Upper lobe of right lung (tissue), 1 donor: ENCODE measurements at regions not wholly inside any gene's neighbourhood (a gene's known extent, or its start where the extent isn't known, plus 50 kb on each side); places are given as distances from the start of the nearest gene placed in this dataset.

Source experiments
- ATAC-seq: fragments of 200-7000 bp; cut with Tn5 transposase; one replicate; pipeline ENCODE4 v1.9.1; 2020; ENCODE audit warnings: mild to moderate bottlenecking, moderate library complexity
- DNase-seq: peaks from one replicate; pipeline ENCODE4 v3.0.0-alpha.2; 2020
- H3K27ac ChIP-seq: fragments of 200-600 bp; one replicate; pipeline ENCODE4 v1.8.0; 2022
- H3K27me3 ChIP-seq: fragments of 200-600 bp; one replicate; pipeline ENCODE4 v1.8.0; 2022; ENCODE audit warnings: mild to moderate bottlenecking
- H3K36me3 ChIP-seq: fragments of 200-600 bp; one replicate; pipeline ENCODE4 v1.8.0; 2022
- H3K4me1 ChIP-seq: fragments of 200-600 bp; one replicate; pipeline ENCODE4 v1.8.0; 2022
- H3K4me3 ChIP-seq: fragments of 200-600 bp; one replicate; pipeline ENCODE4 v1.8.0; 2022; ENCODE audit warnings: mild to moderate bottlenecking
- H3K9me3 ChIP-seq: fragments of 200-600 bp; one replicate; pipeline ENCODE4 v1.8.0; 2022
- intact Hi-C: fragments of 100-400 bp; cut with DNase I; formaldehyde crosslinking; loops from one replicate; pipeline ENCODE4 v1.11.0; 2022
- TF ChIP-seq, protein P1 (sequence below): fragments of 200-600 bp; IDR thresholded peaks from one replicate; pipeline ENCODE4 v1.8.0; 2022; ENCODE audit warnings: antibody characterized with exemption
- donor health status: DM: no; HTN: yes; CAD: no; lungs with severe emphysema.

- H3K9me3 ChIP-seq = no peaks in the 10 kb centered on the region
- intact Hi-C loops = no loop called here
- H3K36me3 ChIP-seq = no peaks in the 10 kb centered on the region
- H3K4me3 ChIP-seq = no peak overlapping the region
- H3K4me1 ChIP-seq = no peaks in the 10 kb centered on the region
- ATAC-seq (no peak), DNase-seq (no peak)
- no peak overlapping the region for H3K27ac ChIP-seq
- no peaks in the 10 kb centered on the region for H3K27me3 ChIP-seq
- TF ChIP-seq, protein P1, sequence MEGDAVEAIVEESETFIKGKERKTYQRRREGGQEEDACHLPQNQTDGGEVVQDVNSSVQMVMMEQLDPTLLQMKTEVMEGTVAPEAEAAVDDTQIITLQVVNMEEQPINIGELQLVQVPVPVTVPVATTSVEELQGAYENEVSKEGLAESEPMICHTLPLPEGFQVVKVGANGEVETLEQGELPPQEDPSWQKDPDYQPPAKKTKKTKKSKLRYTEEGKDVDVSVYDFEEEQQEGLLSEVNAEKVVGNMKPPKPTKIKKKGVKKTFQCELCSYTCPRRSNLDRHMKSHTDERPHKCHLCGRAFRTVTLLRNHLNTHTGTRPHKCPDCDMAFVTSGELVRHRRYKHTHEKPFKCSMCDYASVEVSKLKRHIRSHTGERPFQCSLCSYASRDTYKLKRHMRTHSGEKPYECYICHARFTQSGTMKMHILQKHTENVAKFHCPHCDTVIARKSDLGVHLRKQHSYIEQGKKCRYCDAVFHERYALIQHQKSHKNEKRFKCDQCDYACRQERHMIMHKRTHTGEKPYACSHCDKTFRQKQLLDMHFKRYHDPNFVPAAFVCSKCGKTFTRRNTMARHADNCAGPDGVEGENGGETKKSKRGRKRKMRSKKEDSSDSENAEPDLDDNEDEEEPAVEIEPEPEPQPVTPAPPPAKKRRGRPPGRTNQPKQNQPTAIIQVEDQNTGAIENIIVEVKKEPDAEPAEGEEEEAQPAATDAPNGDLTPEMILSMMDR = no peak
Observed at GRCh38 chr4:162356181-162356580, 192.4 kb upstream of the FSTL5 start.

GRCh38 chr4:162352580-162353107, 188.8 kb upstream of the FSTL5 start:
- Histone ChIP-seq H3K36me3 (no peaks in the 10 kb centered on the region), H3K27me3 (no peaks in the 10 kb centered on the region), H3K9me3 (no peaks in the 10 kb centered on the region), H3K27ac (no peak overlapping the region), H3K4me3 (no peak overlapping the region), H3K4me1 (no peaks in the 10 kb centered on the region)
- DNase-seq (no peak), ATAC-seq (no peak)
- TF ChIP-seq, protein P1 = no peak
- intact Hi-C loops = no loop called here

DNA sequence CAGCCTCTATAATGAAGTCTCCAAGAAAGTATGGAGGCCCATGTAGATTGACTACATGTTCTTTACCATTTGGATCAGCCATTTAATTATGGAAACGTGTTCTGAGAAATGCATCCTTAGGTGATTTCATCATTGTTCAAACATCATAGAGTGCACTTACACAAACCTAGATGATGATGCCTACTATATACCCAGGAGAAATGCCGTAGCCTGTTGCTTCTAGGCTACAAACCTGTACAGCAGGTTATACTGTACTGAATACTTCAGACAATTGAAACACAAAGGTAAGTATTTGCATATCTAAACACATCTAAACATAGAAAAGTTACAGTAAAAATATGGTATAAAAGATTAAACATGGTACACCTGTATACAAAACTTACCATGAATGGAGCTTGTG, 186.5 kb upstream of the FSTL5 start:
- Histone ChIP-seq H3K27me3 (no peaks in the 10 kb centered on the region), H3K36me3 (no peaks in the 10 kb centered on the region), H3K9me3 (no peaks in the 10 kb centered on the region), H3K27ac (no peak overlapping the region), H3K4me3 (no peak overlapping the region), H3K4me1 (no peaks in the 10 kb centered on the region)
- ATAC-seq = no peak
- no peak for DNase-seq
- TF ChIP-seq, protein P1 = no peak
- intact Hi-C loops = no loop called here

- TF ChIP-seq, protein P1 = no peak
- Histone ChIP-seq H3K4me1 (no peaks in the 10 kb centered on the region), H3K27ac (no peak overlapping the region), H3K36me3 (no peaks in the 10 kb centered on the region), H3K9me3 (no peaks in the 10 kb centered on the region), H3K27me3 (no peaks in the 10 kb centered on the region), H3K4me3 (no peak overlapping the region)
- no peak for ATAC-seq
- intact Hi-C loops = no loop called here
- no peak for DNase-seq
Observed at GRCh38 chr4:162349395-162349794, 185.6 kb upstream of the FSTL5 start.

DNA sequence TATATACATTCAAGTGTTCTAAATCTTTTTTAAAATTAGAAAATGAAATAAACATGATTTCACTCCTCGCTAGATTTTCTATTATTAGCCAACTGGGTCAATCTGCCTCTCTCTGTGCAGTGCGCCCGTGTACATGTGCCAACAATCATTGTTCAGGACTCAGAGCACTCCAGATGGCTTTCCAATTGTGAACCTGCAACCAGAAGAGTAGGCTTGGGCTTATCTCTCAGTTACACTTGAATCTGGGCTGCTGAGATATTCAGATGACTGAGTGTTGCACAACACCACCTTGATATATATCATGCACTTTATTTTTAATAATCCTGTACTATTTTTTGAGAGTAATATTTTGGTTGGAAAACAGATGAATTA, 184.0 kb upstream of the FSTL5 start:
- Histone ChIP-seq H3K4me3 (no peak overlapping the region), H3K9me3 (no peaks in the 10 kb centered on the region), H3K27ac (no peak overlapping the region), H3K27me3 (no peaks in the 10 kb centered on the region), H3K36me3 (no peaks in the 10 kb centered on the region), H3K4me1 (no peaks in the 10 kb centered on the region)
- DNase-seq (no peak), ATAC-seq (peak; percentile 43)
- TF ChIP-seq, protein P1 = no peak
- intact Hi-C loops = no loop called here
